Left lung (tissue), 4 donors: ENCODE measurements at regions not wholly inside any gene's neighbourhood (a gene's known extent, or its start where the extent isn't known, plus 50 kb on each side); places are given as distances from the start of the nearest gene placed in this dataset.
"Not testable (repeated sequence)": the region's sequence is repeated elsewhere in the genome, so short reads cannot be mapped to it uniquely, and the experiment has no call there.

Experiments
- ATAC-seq: fragments of 200-7000 bp; cut with Tn5 transposase; one replicate; pipeline ENCODE4 v1.9.1; 2020; ENCODE audit warnings: moderate library complexity
- DNase-seq, 4 donors: peaks; one replicate each; pipeline ENCODE4 v3.0.0-alpha.2; 2013 to 2020
- H3K27ac ChIP-seq, 2 donors: fragments of 200-600 bp; sonication (generic) in 1 of 2; one replicate each; pipeline versions ENCODE4 v1.5.0 to v1.8.0; 2020 to 2021
- H3K27me3 ChIP-seq, 2 donors: fragments of 200-600 bp; sonication (generic) in 1 of 2; one replicate each; pipeline versions ENCODE4 v1.5.0 to v1.8.0; 2020 to 2021
- H3K36me3 ChIP-seq, 2 donors: fragments of 200-600 bp; sonication (generic) in 1 of 2; one replicate each; pipeline versions ENCODE4 v1.5.0 to v1.8.0; 2020 to 2021
- H3K4me1 ChIP-seq, 2 donors: fragments of 200-600 bp; one replicate each; pipeline ENCODE4 v1.8.0; 2021
- H3K4me3 ChIP-seq, 2 donors: fragments of 200-600 bp; sonication (generic) in 1 of 2; one replicate each; pipeline versions ENCODE4 v1.5.0 to v1.8.0; 2020 to 2021; ENCODE audit warnings: mild to moderate bottlenecking in 1 of 2
- H3K9me3 ChIP-seq, 2 donors: fragments of 200-600 bp; sonication (generic) in 1 of 2; one replicate each; pipeline versions ENCODE4 v1.5.0 to v1.8.0; 2020 to 2021
- CTCF ChIP-seq, 2 donors: fragments of 200-600 bp; sonication (generic) in 1 of 2; IDR thresholded peaks; one replicate each; pipeline versions ENCODE4 v1.5.0 to v1.8.0; 2021; ENCODE audit warnings: antibody characterized with exemption in 2 of 2
- intact Hi-C, 2 donors: fragments of 100-400 bp; cut with DNase I; formaldehyde crosslinking; loops; one replicate each; pipeline versions ENCODE4 v1.11.2 to v1.14.2; 2022
- donor health status: DM: no; HTN: yes; CAD: no.
- donor health status: DM: no; HTN: no; CAD: no.

DNA sequence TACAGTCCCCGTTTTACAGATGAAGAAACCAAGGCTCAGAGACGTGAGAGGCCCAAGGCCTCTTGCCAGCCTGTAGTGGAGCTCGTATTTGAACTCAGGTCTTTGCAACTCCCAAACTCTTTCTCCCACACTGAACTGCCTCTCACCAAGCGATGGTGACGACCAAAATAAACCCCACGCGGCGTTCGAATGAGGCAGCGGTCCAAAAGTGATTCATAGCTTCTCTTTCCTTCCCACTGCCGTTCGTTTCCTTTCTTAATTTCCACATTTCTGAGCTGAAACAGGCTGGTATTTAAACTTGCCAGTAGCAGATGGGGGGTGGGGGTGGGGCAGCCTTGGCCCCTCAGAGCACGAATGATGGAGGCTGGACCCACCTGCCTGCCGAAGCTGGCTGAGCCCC, 252.9 kb upstream of the KCNG1 start:
- no peak for DNase-seq
- no peaks in the 10 kb centered on the region for H3K36me3 ChIP-seq
- H3K27ac ChIP-seq, result no peak overlapping the region
- no peak for TF ChIP-seq CTCF (IDR thresholded peaks at IDR 0.05)
- intact Hi-C loops, result no loop called here
- peaks cover 0 to 49% of the 10 kb centered on the region in 2 donors for H3K27me3 ChIP-seq
- H3K4me3 ChIP-seq, result no peak overlapping the region
- H3K9me3 ChIP-seq, result peaks cover 0 to 5% of the 10 kb centered on the region in 2 donors
- no peaks in the 10 kb centered on the region for H3K4me1 ChIP-seq
- ATAC-seq, result no peak

GRCh38 chr20:51275181-51275580, 252.3 kb upstream of the KCNG1 start:
- no peak for TF ChIP-seq CTCF (IDR thresholded peaks at IDR 0.05)
- Histone ChIP-seq H3K4me1 (no peaks in the 10 kb centered on the region), H3K36me3 (no peaks in the 10 kb centered on the region), H3K4me3 (no peak overlapping the region), H3K27me3 (peaks cover 0 to 49% of the 10 kb centered on the region in 2 donors), H3K9me3 (peaks cover 0 to 5% of the 10 kb centered on the region in 2 donors), H3K27ac (no peak overlapping the region)
- no peak for DNase-seq
- intact Hi-C loops, result no loop called here
- no peak for ATAC-seq

DNA sequence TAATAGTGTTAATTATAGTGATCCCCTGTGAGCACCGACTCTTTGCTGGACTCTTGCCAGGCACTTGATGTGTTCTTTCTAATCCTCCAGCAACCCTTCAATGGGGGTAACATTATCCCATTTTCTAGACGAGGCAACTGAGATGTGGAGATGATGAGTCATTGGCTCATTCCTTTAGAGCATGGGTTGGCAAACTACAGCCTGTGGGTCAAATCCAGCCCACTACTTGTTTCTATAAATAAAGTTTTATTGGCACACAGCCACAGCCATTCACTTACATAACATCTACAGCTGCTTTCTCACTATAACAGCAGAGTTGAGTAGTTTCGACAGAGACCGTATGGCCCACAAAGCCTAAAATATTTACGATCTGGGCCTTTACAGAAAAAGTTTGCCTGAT, 249.5 kb upstream of the KCNG1 start:
- Histone ChIP-seq H3K4me1 (no peaks in the 10 kb centered on the region), H3K27me3 (peaks cover 0 to 34% of the 10 kb centered on the region in 2 donors)
- no peak for TF ChIP-seq CTCF (IDR thresholded peaks at IDR 0.05)

GRCh38 chr20:51271931-51272330, 249.0 kb upstream of the KCNG1 start:
- intact Hi-C loops, result no loop called here
- Histone ChIP-seq H3K9me3 (peaks cover 0 to 5% of the 10 kb centered on the region in 2 donors), H3K27me3 (peaks cover 0 to 30% of the 10 kb centered on the region in 2 donors), H3K27ac (no peak overlapping the region), H3K36me3 (no peaks in the 10 kb centered on the region), H3K4me3 (no peak overlapping the region), H3K4me1 (no peaks in the 10 kb centered on the region)
- TF ChIP-seq CTCF (IDR thresholded peaks at IDR 0.05), result no peak
- DNase-seq (no peak), ATAC-seq (no peak)

More for the DNA sequence above, 249.5 kb upstream of the KCNG1 start:
- DNase-seq (peak in 1 of 4 donors; percentile 19), ATAC-seq (no peak)
- intact Hi-C loops, result no loop called here
- no peak overlapping the region for H3K27ac ChIP-seq
- H3K4me3 ChIP-seq, result no peak overlapping the region
- no peaks in the 10 kb centered on the region for H3K36me3 ChIP-seq
- H3K9me3 ChIP-seq, result peaks cover 0 to 5% of the 10 kb centered on the region in 2 donors

- H3K36me3 ChIP-seq, ATAC-seq, intact Hi-C loops, H3K9me3 ChIP-seq, H3K27ac ChIP-seq, H3K4me1 ChIP-seq, H3K4me3 ChIP-seq, DNase-seq: not testable (repeated sequence)
- peaks cover 0 to 25% of the 10 kb centered on the region in 2 donors for H3K27me3 ChIP-seq
These were observed 248.4 kb upstream of the KCNG1 start for GRCh38 chr20:51271289-51271688.

DNA sequence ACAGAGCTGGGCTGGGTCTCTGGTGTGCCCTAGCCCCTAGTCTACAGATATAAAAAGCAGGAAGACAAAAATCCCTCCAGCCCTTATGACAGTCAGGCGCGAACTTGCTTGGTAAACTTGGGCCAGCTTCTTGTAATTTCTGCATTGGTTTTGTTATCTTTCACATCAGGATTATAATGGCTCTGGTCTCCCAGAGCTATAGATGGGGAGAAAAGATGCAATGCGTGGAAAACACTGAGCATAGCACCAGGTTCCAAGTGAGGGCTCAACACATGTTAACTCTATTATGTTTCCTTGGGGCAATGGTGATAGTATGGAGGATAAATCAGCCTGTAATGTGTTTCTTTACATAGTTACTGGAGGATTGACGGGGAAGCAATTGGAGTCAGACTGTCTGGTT, 246.8 kb upstream of the KCNG1 start:
- Histone ChIP-seq H3K27me3 (peaks cover 0 to 10% of the 10 kb centered on the region in 2 donors), H3K9me3 (peaks cover 0 to 13% of the 10 kb centered on the region in 2 donors), H3K4me3 (no peak overlapping the region), H3K27ac (no peak overlapping the region), H3K36me3 (no peaks in the 10 kb centered on the region), H3K4me1 (no peaks in the 10 kb centered on the region)
- DNase-seq (no peak), ATAC-seq (no peak)
- intact Hi-C loops, result no loop called here
- TF ChIP-seq CTCF (IDR thresholded peaks at IDR 0.05), result no peak
